Natural killer cell (primary cell): ENCODE measurements at regions not wholly inside any gene's neighbourhood (a gene's known extent, or its start where the extent isn't known, plus 50 kb on each side); places are given as distances from the start of the nearest gene placed in this dataset.

Experiments
- ATAC-seq, 3 donors: fragments of 150-1000 bp in 2 of 3; fragments of 200-7000 bp in 1 of 3; cut with Tn5 transposase; 1 replicate in 1 of 3; 2 replicates in 2 of 3; pipeline ENCODE4 v1.10.0; 2021; ENCODE audit warnings: mild to moderate bottlenecking in 2 of 3, moderate library complexity in 2 of 3
- DNase-seq, 2 donors: peaks; one replicate each; pipeline versions ENCODE4 v3.0.0 to v3.0.0-alpha.2; 2013 to 2021; ENCODE audit warnings: mixed read lengths in 1 of 2
- H3K27ac ChIP-seq: one replicate; pipeline ENCODE4 v1.5.1; 2013; ENCODE audit warnings: mild to moderate bottlenecking, low read length
- H3K27me3 ChIP-seq: one replicate; pipeline ENCODE4 v1.6.1; 2013; ENCODE audit warnings: low read length; ENCODE audit not compliant: control insufficient read depth, insufficient read depth
- H3K36me3 ChIP-seq: one replicate; pipeline ENCODE4 v1.6.1; 2013; ENCODE audit warnings: low read length; ENCODE audit not compliant: control insufficient read depth, insufficient read depth
- H3K4me1 ChIP-seq: one replicate; pipeline ENCODE4 v1.6.1; 2013; ENCODE audit warnings: low read length; ENCODE audit not compliant: control insufficient read depth, insufficient read depth
- H3K4me3 ChIP-seq: one replicate; pipeline ENCODE4 v1.5.1; 2013; ENCODE audit warnings: low read length
- H3K9me3 ChIP-seq: one replicate; pipeline ENCODE4 v1.6.1; 2013; ENCODE audit warnings: low read length; ENCODE audit not compliant: control insufficient read depth, insufficient read depth
- H3K27ac Mint-ChIP-seq, 2 donors: one replicate each; pipeline ENCODE4 v1.8.0; 2022; ENCODE audit warnings: mild to moderate bottlenecking in 2 of 2, mixed read lengths in 2 of 2, moderate library complexity in 1 of 2
- H3K27me3 Mint-ChIP-seq, 2 donors: one replicate each; pipeline ENCODE4 v1.8.0; 2022; ENCODE audit warnings: low read depth in 2 of 2, mixed read lengths in 2 of 2
- H3K36me3 Mint-ChIP-seq: one replicate; pipeline ENCODE4 v1.8.0; 2022; ENCODE audit warnings: mixed read lengths
- H3K4me1 Mint-ChIP-seq, 2 donors: one replicate each; pipeline ENCODE4 v1.8.0; 2022; ENCODE audit warnings: mixed read lengths in 2 of 2
- H3K4me3 Mint-ChIP-seq: one replicate; pipeline ENCODE4 v1.8.0; 2022; ENCODE audit warnings: mild to moderate bottlenecking, moderate library complexity, mixed read lengths
- H3K9me3 Mint-ChIP-seq, 2 donors: one replicate each; pipeline ENCODE4 v1.8.0; 2022; ENCODE audit warnings: mixed read lengths in 2 of 2
- WGBS: methylation state at CpG from one replicate; pipeline ENCODE4 v1.1.7; 2013; ENCODE audit warnings: missing lambda C conversion rate; ENCODE audit not compliant: insufficient coverage; 5-methylcytosine and 5-hydroxymethylcytosine counted together
- intact Hi-C: fragments of 100-400 bp; cut with micrococcal nuclease; formaldehyde crosslinking; loops from one replicate; pipeline ENCODE4 v1.14.2; 2022
- TF ChIP-seq, protein P1 (sequence below): fragments of 200-600 bp; IDR thresholded peaks from one replicate; pipeline ENCODE4 v1.8.0; 2022; ENCODE audit warnings: antibody characterized with exemption

DNA sequence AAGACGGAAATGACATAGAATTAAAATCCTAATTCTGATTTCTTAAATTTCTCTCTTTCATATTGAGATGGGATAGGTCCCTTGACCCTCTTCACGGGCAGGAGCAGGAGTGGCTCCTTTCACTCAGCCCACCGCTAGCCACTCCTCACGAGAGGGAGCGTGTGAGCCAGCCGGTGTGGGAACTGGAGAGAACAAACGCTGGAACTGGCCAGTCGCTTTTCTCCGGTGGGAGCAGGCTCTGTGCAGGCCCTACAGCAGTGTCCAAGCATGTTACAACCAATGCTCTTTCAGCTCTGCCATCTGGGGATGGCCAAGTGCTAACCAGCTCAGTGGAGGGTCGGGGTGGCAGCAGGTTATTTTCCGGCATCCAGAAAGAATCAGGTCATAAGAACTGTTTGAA lies 815.5 kb upstream of the ADGRL4 start:
- Mint-ChIP-seq H3K4me1 (no peaks in the 10 kb centered on the region), H3K9me3 (peaks cover 9 to 23% of the 10 kb centered on the region in 2 donors), H3K4me3 (no peak overlapping the region), H3K27me3 (no peaks in the 10 kb centered on the region), H3K36me3 (peaks cover 5% of the 10 kb centered on the region), H3K27ac (no peak overlapping the region)
- H3K9me3 ChIP-seq = no peaks in the 10 kb centered on the region
- H3K27me3 ChIP-seq = no peaks in the 10 kb centered on the region
- intact Hi-C loops = no loop called here
- TF ChIP-seq, protein P1, sequence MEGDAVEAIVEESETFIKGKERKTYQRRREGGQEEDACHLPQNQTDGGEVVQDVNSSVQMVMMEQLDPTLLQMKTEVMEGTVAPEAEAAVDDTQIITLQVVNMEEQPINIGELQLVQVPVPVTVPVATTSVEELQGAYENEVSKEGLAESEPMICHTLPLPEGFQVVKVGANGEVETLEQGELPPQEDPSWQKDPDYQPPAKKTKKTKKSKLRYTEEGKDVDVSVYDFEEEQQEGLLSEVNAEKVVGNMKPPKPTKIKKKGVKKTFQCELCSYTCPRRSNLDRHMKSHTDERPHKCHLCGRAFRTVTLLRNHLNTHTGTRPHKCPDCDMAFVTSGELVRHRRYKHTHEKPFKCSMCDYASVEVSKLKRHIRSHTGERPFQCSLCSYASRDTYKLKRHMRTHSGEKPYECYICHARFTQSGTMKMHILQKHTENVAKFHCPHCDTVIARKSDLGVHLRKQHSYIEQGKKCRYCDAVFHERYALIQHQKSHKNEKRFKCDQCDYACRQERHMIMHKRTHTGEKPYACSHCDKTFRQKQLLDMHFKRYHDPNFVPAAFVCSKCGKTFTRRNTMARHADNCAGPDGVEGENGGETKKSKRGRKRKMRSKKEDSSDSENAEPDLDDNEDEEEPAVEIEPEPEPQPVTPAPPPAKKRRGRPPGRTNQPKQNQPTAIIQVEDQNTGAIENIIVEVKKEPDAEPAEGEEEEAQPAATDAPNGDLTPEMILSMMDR = no peak
- no peak overlapping the region for H3K4me3 ChIP-seq
- no peaks in the 10 kb centered on the region for H3K36me3 ChIP-seq
- no peak overlapping the region for H3K27ac ChIP-seq
- H3K4me1 ChIP-seq = no peaks in the 10 kb centered on the region
- no peak for ATAC-seq
- WGBS = 88% methylated on average over 10 of the region's 11 CpGs
- no peak for DNase-seq

DNA sequence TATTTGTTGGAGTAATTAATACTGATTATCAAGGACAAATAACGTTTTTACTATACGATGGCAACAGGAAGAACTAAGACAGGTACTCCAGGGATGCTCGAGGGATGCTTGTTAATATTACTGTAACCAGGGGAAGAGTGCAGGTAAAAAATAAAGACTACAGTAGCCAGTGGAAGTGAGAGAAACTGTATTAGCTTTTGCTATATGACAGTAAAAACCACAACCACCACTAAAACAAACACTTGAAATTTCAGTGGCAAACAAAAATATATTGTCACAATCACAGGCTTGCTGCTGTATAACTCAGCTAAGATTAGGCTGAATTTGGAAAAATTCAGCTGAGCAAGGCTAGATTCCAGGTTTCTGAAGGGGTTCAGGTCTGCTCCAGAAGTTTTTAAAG lies 812.6 kb upstream of the ADGRL4 start:
- no peaks in the 10 kb centered on the region for H3K4me1 Mint-ChIP-seq
- no peak overlapping the region for H3K27ac Mint-ChIP-seq
- ATAC-seq (no peak), DNase-seq (no peak)
- Histone ChIP-seq H3K9me3 (no peaks in the 10 kb centered on the region), H3K4me1 (no peaks in the 10 kb centered on the region), H3K4me3 (no peak overlapping the region), H3K36me3 (no peaks in the 10 kb centered on the region), H3K27me3 (no peaks in the 10 kb centered on the region), H3K27ac (no peak overlapping the region)
- no peak overlapping the region for H3K4me3 Mint-ChIP-seq
- intact Hi-C loops = no loop called here
- no peaks in the 10 kb centered on the region for H3K27me3 Mint-ChIP-seq
- H3K36me3 Mint-ChIP-seq = peaks cover 5% of the 10 kb centered on the region
- TF ChIP-seq, protein P1 = no peak
- 75% methylated on average over 3 of the region's 3 CpGs for WGBS
- peaks cover 9 to 25% of the 10 kb centered on the region in 2 donors for H3K9me3 Mint-ChIP-seq

DNA sequence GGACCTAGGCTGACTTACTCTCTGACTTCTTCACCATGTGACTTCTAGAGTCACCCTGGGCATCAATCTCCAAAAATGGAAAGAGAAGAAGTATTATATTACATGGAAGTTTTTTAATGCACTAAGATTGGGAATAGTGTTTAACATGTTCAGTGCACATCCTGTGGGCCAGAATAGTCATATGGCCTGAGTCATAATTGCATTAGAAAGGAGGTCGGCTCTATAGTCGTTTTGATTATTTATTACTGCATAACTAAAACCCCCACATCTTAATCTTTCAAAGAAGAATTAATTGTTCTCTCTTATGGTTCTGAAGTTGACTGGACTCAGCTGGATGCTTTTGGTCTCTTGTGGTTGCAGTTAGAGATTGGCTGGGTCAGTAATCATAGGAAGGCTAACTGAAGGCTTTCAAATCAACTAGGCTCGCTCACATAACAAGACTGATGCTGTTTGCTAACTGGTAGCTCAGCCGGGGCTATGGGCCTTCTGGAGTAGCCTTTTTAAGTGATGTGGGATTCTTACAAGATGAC lies 810.6 kb upstream of the ADGRL4 start:
- TF ChIP-seq, protein P1 = no peak
- Mint-ChIP-seq H3K36me3 (peaks cover 5% of the 10 kb centered on the region), H3K27me3 (no peaks in the 10 kb centered on the region), H3K9me3 (peaks cover 6 to 23% of the 10 kb centered on the region in 2 donors), H3K4me3 (no peak overlapping the region), H3K4me1 (no peaks in the 10 kb centered on the region), H3K27ac (no peak overlapping the region)
- 84% methylated on average over 2 of the region's 4 CpGs for WGBS
- Histone ChIP-seq H3K4me3 (no peak overlapping the region), H3K36me3 (no peaks in the 10 kb centered on the region), H3K4me1 (no peaks in the 10 kb centered on the region), H3K27me3 (no peaks in the 10 kb centered on the region), H3K9me3 (no peaks in the 10 kb centered on the region), H3K27ac (no peak overlapping the region)
- DNase-seq = no peak
- no peak for ATAC-seq
- intact Hi-C loops = no loop called here

DNA sequence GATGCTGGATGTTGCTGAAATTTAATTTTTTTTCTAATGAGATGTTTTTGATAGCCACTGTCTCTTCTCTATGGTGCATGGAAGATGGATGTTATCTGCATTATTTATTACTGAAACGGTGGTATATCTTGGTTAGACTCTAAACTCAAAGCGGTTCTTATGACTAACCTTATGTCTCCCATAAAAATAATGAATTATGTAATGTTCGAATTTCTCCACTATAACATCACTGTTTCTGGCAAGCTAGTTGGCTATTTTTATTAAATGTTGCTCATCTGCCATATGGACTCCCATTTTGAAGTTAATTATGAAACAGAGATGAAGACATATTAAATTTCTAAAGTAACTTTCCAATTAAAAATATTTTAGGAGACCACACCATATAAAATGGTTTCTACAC lies 808.6 kb upstream of the ADGRL4 start:
- Histone ChIP-seq H3K4me3 (no peak overlapping the region), H3K27me3 (no peaks in the 10 kb centered on the region), H3K4me1 (no peaks in the 10 kb centered on the region), H3K9me3 (peaks cover under 1% of the 10 kb centered on the region), H3K27ac (no peak overlapping the region), H3K36me3 (no peaks in the 10 kb centered on the region)
- TF ChIP-seq, protein P1 = no peak
- Mint-ChIP-seq H3K4me3 (no peak overlapping the region), H3K27me3 (no peaks in the 10 kb centered on the region), H3K9me3 (peaks cover 4 to 26% of the 10 kb centered on the region in 2 donors), H3K4me1 (no peaks in the 10 kb centered on the region), H3K27ac (no peak overlapping the region), H3K36me3 (peaks cover 5% of the 10 kb centered on the region)
- no CpG with 5 or more reads among the region's 3 CpGs for WGBS
- DNase-seq = no peak
- intact Hi-C loops = no loop called here
- ATAC-seq = no peak
